Keratinocyte (primary cell): ENCODE measurements at regions not wholly inside any gene's neighbourhood (a gene's known extent, or its start where the extent isn't known, plus 50 kb on each side); places are given as distances from the start of the nearest gene placed in this dataset.

Source experiments
- CTCF ChIP-seq, 3 experiments: IDR thresholded peaks in 1 of 3; conservative IDR thresholded peaks in 1 of 3; optimal IDR thresholded peaks in 1 of 3; 2 replicates in 2 of 3; 3 replicates in 1 of 3; pipeline versions ENCODE3 to v1.5.1; 2011; ENCODE audit warnings: low read length in 3 of 3, mild to moderate bottlenecking in 3 of 3, moderate library complexity in 2 of 3, control low read depth in 1 of 3, inconsistent platforms in 1 of 3; ENCODE audit not compliant: insufficient read depth in 2 of 3; ENCODE audit errors: extremely low read depth in 1 of 3
- EZH2 ChIP-seq: IDR thresholded peaks from one replicate; pipeline ENCODE4 v1.6.1; 2012; ENCODE audit warnings: inconsistent platforms, mild to moderate bottlenecking, low read length, moderate library complexity

- TF ChIP-seq CTCF (optimal IDR thresholded peaks at IDR 0.05 in 1 of 3, IDR thresholded peaks at IDR 0.05 in 1 of 3, conservative IDR thresholded peaks at IDR 0.05 in 1 of 3; ENCODE audit: extremely low read depth in 1 of 3, insufficient read depth in 2 of 3, low read length in 3 of 3) (no peak), EZH2 (no peak)
Observed at GRCh38 chr6:98717988-98718387, 116.4 kb upstream of the POU3F2 start.
